H1 (cell line): ENCODE measurements at regions not wholly inside any gene's neighbourhood (a gene's known extent, or its start where the extent isn't known, plus 50 kb on each side); places are given as distances from the start of the nearest gene placed in this dataset.
"Not testable (repeated sequence)": the region's sequence is repeated elsewhere in the genome, so short reads cannot be mapped to it uniquely, and the experiment has no call there.

Source experiments
- CTCF ChIA-PET: fragments of 300-600 bp; sonication (Branson Sonifier 250); formaldehyde crosslinking; loops from one replicate; lab custom pipeline; 2021; ENCODE audit not compliant: partially characterized antibody; lab: Charles Lee
- POLR2A ChIA-PET: fragments of 300-600 bp; sonication (Branson Sonifier 250); formaldehyde crosslinking; loops from one replicate; lab custom pipeline; 2021; ENCODE audit warnings: inconsistent platforms; ENCODE audit not compliant: partially characterized antibody; lab: Charles Lee
- DNase-seq, 2 experiments: peaks; one replicate each; pipeline versions ENCODE4 v3.0.0 to v3.0.0-alpha.2; 2010 to 2022; ENCODE audit warnings: low spot score in 2 of 2, low read depth in 1 of 2, mixed read lengths in 1 of 2
- FAIRE-seq: peaks from 2 replicates; lab custom pipeline; 2011; peaks lifted over from hg19 to GRCh38; lab: Jason Lieb, UNC
- H2AFZ ChIP-seq: 2 replicates; pipeline ENCODE4 v1.8.1; 2012; ENCODE audit warnings: low read length, inconsistent platforms
- H2AK5ac ChIP-seq: 2 replicates; pipeline ENCODE4 v1.6.1; 2013; ENCODE audit warnings: low read depth, low read length
- H2BK120ac ChIP-seq: replicated peaks from 2 replicates; pipeline ENCODE3; 2013; ENCODE audit warnings: low read depth, low read length, inconsistent platforms
- H2BK12ac ChIP-seq: 2 replicates; pipeline ENCODE4 v1.6.1; 2013; ENCODE audit warnings: low read depth, low read length
- H2BK15ac ChIP-seq: 2 replicates; pipeline ENCODE4 v1.6.1; 2013; ENCODE audit warnings: low read length
- H2BK20ac ChIP-seq: 2 replicates; pipeline ENCODE4 v1.6.1; 2013; ENCODE audit warnings: low read length
- H2BK5ac ChIP-seq: 2 replicates; pipeline ENCODE4 v1.6.1; 2013; ENCODE audit warnings: low read depth, low read length
- H3K14ac ChIP-seq: 2 replicates; pipeline ENCODE4 v1.6.1; 2013; ENCODE audit warnings: inconsistent platforms; ENCODE audit not compliant: insufficient read length
- H3K18ac ChIP-seq: 2 replicates; pipeline ENCODE4 v1.6.1; 2013; ENCODE audit warnings: low read length; ENCODE audit errors: extremely low read depth
- H3K23ac ChIP-seq: 2 replicates; pipeline ENCODE4 v1.6.1; 2013; ENCODE audit warnings: inconsistent platforms; ENCODE audit not compliant: insufficient read length
- H3K23me2 ChIP-seq: 2 replicates; pipeline ENCODE4 v1.6.1; 2013; ENCODE audit warnings: low read depth, low read length
- H3K27ac ChIP-seq: 2 replicates; pipeline ENCODE4 v1.6.1; 2011; ENCODE audit warnings: low read depth, low read length, inconsistent platforms
- H3K27me3 ChIP-seq, 4 experiments: replicated peaks in 1 of 4; 1 replicate in 1 of 4; 2 replicates in 3 of 4; pipeline versions ENCODE4 v1.6.1 to v1.8.1; 2011 to 2013; ENCODE audit warnings: low read length in 3 of 4, mild to moderate bottlenecking in 3 of 4, inconsistent platforms in 2 of 4, mixed read lengths in 2 of 4, moderate library complexity in 1 of 4; ENCODE audit not compliant: control insufficient read depth in 3 of 4, insufficient read depth in 3 of 4; ENCODE audit errors: extremely low read depth in 1 of 4
- H3K36me3 ChIP-seq, 4 experiments: 2 replicates each; pipeline versions ENCODE4 v1.6.1 to v1.8.1; 2011 to 2013; ENCODE audit warnings: mild to moderate bottlenecking in 4 of 4, low read length in 3 of 4, moderate library complexity in 2 of 4, control low read depth in 1 of 4, inconsistent platforms in 1 of 4; ENCODE audit not compliant: insufficient read depth in 4 of 4, control insufficient read depth in 2 of 4
- H3K4ac ChIP-seq: replicated peaks from 2 replicates; pipeline ENCODE3; 2013; ENCODE audit warnings: low read length, low read depth, mixed read lengths, inconsistent platforms; ENCODE audit not compliant: insufficient read length
- H3K4me1 ChIP-seq, 4 experiments: replicated peaks in 1 of 4; 1 replicate in 1 of 4; 2 replicates in 3 of 4; pipeline versions ENCODE4 v1.6.1 to v1.8.1; 2011 to 2013; ENCODE audit warnings: low read length in 3 of 4, inconsistent platforms in 2 of 4, mixed read lengths in 1 of 4; ENCODE audit not compliant: insufficient read depth in 4 of 4, control insufficient read depth in 3 of 4
- H3K4me2 ChIP-seq, 2 experiments: 2 replicates each; pipeline versions ENCODE4 v1.6.1 to v1.8.1; 2011 to 2013; ENCODE audit warnings: low read depth in 2 of 2, low read length in 2 of 2, control low read depth in 1 of 2, inconsistent platforms in 1 of 2, mild to moderate bottlenecking in 1 of 2; ENCODE audit not compliant: insufficient read depth in 1 of 2
- H3K4me3 ChIP-seq, 4 experiments: fragments of 200-600, 300-600 bp in 1 of 4; sonication (generic), shearing (Covaris generic), sonication (Bioruptor Twin) in 1 of 4; 2 replicates each; pipeline versions ENCODE4 v1.5.1 to v1.8.1; 2011 to 2016; ENCODE audit warnings: low read length in 4 of 4, low read depth in 3 of 4, control low read depth in 2 of 4, inconsistent platforms in 2 of 4, mild to moderate bottlenecking in 2 of 4, mixed read lengths in 1 of 4, moderate library complexity in 1 of 4; ENCODE audit not compliant: insufficient read depth in 2 of 4; ENCODE audit errors: extremely low read depth in 1 of 4
- H3K56ac ChIP-seq: replicated peaks from 2 replicates; pipeline ENCODE3; 2013; ENCODE audit warnings: low read depth, mild to moderate bottlenecking, mixed read lengths, low read length, inconsistent platforms; ENCODE audit not compliant: insufficient read length
- H3K79me1 ChIP-seq: 2 replicates; pipeline ENCODE4 v1.6.1; 2013; ENCODE audit warnings: low read depth, low read length, control low read depth
- H3K79me2 ChIP-seq, 2 experiments: 2 replicates each; pipeline versions ENCODE4 v1.6.1 to v1.8.1; 2012 to 2013; ENCODE audit warnings: low read length in 2 of 2, mild to moderate bottlenecking in 2 of 2, inconsistent platforms in 1 of 2; ENCODE audit not compliant: insufficient read depth in 2 of 2, control insufficient read depth in 1 of 2
- H3K9ac ChIP-seq, 4 experiments: replicated peaks in 1 of 4; 1 replicate in 1 of 4; 2 replicates in 3 of 4; pipeline versions ENCODE4 v1.6.1 to v1.8.1; 2011 to 2013; ENCODE audit warnings: low read depth in 3 of 4, low read length in 3 of 4, control low read depth in 2 of 4, mild to moderate bottlenecking in 2 of 4, moderate library complexity in 2 of 4, inconsistent platforms in 1 of 4; ENCODE audit errors: extremely low read depth in 1 of 4
- H3K9me3 ChIP-seq, 2 experiments: 2 replicates each; pipeline versions ENCODE4 v1.6.1 to v1.8.1; 2012 to 2013; ENCODE audit warnings: mild to moderate bottlenecking in 2 of 2, moderate library complexity in 2 of 2, control low read depth in 1 of 2, inconsistent platforms in 1 of 2, low read depth in 1 of 2, low read length in 1 of 2, mixed read lengths in 1 of 2; ENCODE audit not compliant: insufficient read depth in 2 of 2
- H4K20me1 ChIP-seq, 2 experiments: replicated peaks in 1 of 2; 2 replicates each; pipeline versions ENCODE3 to v1.8.1; 2011 to 2013; ENCODE audit warnings: inconsistent platforms in 2 of 2, low read length in 2 of 2, mild to moderate bottlenecking in 1 of 2; ENCODE audit not compliant: insufficient read depth in 2 of 2, control insufficient read depth in 1 of 2
- H4K5ac ChIP-seq: 2 replicates; pipeline ENCODE4 v1.6.1; 2013; ENCODE audit warnings: low read length, low read depth, mixed read lengths, inconsistent platforms; ENCODE audit not compliant: insufficient read length
- H4K8ac ChIP-seq: 2 replicates; pipeline ENCODE4 v1.8.0; 2013; ENCODE audit warnings: mild to moderate bottlenecking, moderate library complexity, low read length, inconsistent platforms; ENCODE audit not compliant: insufficient read depth; ENCODE audit errors: extremely low read depth
- H4K91ac ChIP-seq: replicated peaks from 2 replicates; pipeline ENCODE3; 2013; ENCODE audit warnings: low read length, mixed read lengths, inconsistent platforms; ENCODE audit not compliant: insufficient read length
- ATF3 ChIP-seq: IDR thresholded peaks from 2 replicates; pipeline ENCODE4 v1.6.1; 2011; ENCODE audit warnings: low read depth, mild to moderate bottlenecking, low read length; ENCODE audit not compliant: insufficient read depth
- GABPA ChIP-seq: IDR thresholded peaks from 2 replicates; pipeline ENCODE4 v1.6.1; 2011; ENCODE audit warnings: mild to moderate bottlenecking, low read length, moderate library complexity, borderline replicate concordance; ENCODE audit not compliant: insufficient read depth
- NRF1 ChIP-seq: IDR thresholded peaks from 2 replicates; pipeline ENCODE4 v1.6.1; 2011; ENCODE audit warnings: mild to moderate bottlenecking, low read depth, low read length, improper control_type of control experiment
- SUZ12 ChIP-seq: fragments of 200-600 bp; sonication (generic); IDR thresholded peaks from 2 replicates; pipeline ENCODE4 v1.6.1; 2012; ENCODE audit warnings: mild to moderate bottlenecking, inconsistent platforms, low read length, moderate library complexity, mixed read lengths
- WGBS, 2 experiments: shearing (Covaris generic) in 1 of 2; methylation state at CpG; one replicate each; pipeline versions ENCODE4 v1.1.6 to v1.1.7; 2013 to 2015; ENCODE audit warnings: low lambda C conversion rate in 2 of 2, mixed read lengths in 2 of 2, inconsistent platforms in 1 of 2, low coverage in 1 of 2, missing lambda C conversion rate in 1 of 2; ENCODE audit not compliant: insufficient replicate concordance in 2 of 2, insufficient coverage in 1 of 2, insufficient read length in 1 of 2; ENCODE audit errors: extremely low coverage in 1 of 2, missing lambda C conversion rate in 1 of 2; 5-methylcytosine and 5-hydroxymethylcytosine counted together

DNA sequence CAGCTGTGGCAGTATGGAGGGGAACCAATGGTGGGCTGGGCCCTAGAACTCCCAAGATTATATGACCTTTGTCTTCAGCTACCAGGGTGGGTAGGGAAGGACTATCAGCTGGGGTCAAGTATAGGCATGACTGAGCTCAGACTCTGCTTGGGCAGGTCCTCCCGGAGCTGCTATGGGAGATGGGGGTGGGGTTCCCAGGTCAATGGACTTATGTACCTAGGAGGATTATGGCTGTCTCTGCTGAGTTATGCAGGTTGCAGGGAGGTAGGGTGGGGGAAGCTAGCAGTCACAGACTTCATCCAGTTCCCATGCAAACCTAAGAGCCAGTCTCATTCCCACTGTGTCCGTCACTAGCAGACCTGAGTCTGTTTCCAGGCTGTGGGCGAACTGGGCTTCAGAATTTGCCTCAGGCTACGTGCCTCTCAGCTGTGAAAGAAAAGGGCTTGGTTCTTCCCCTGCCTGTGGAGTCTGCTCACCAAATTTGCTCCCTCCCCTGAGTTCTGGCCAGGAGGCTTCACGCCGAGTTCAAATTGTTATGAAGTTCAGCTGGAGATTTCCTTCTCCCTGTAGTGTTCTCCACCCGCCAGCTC lies 985.8 kb upstream of the NRXN1 start (continued):
- TF ChIP-seq NRF1: no peak
- TF ChIP-seq SUZ12: no peak
- no peak for TF ChIP-seq ATF3
- no peak for TF ChIP-seq GABPA
- TF ChIP-seq, all 59 proteins: peak for 0

- H3K14ac ChIP-seq, H2AFZ ChIP-seq, H3K27me3 ChIP-seq, H4K91ac ChIP-seq, H3K4me2 ChIP-seq, POLR2A ChIA-PET, H2BK20ac ChIP-seq, H3K9ac ChIP-seq, H3K23ac ChIP-seq, H2BK5ac ChIP-seq, H3K56ac ChIP-seq, H2BK12ac ChIP-seq, H3K4me3 ChIP-seq, H2AK5ac ChIP-seq, DNase-seq, H3K79me1 ChIP-seq, H2BK120ac ChIP-seq, H4K20me1 ChIP-seq, H3K23me2 ChIP-seq, H2BK15ac ChIP-seq, H3K4ac ChIP-seq, H4K8ac ChIP-seq, H3K4me1 ChIP-seq, H3K18ac ChIP-seq, CTCF ChIA-PET, FAIRE-seq, H3K27ac ChIP-seq, H4K5ac ChIP-seq, H3K79me2 ChIP-seq, H3K9me3 ChIP-seq, H3K36me3 ChIP-seq: not testable (repeated sequence)
- 98% methylated on average over 17 of the region's 32 CpGs; no CpG with 5 or more reads in 1 of the 2 experiments for WGBS, 2 experiments
These were observed 975.0 kb upstream of the NRXN1 start for GRCh38 chr2:52006821-52007366.
